SK-N-SH (cell line): ENCODE measurements at regions not wholly inside any gene's neighbourhood (a gene's known extent, or its start where the extent isn't known, plus 50 kb on each side); places are given as distances from the start of the nearest gene placed in this dataset.

Source experiments
- CTCF ChIA-PET: fragments of 300-600, 350-600 bp; formaldehyde crosslinking; extraction: SDS; loops from one replicate; lab custom pipeline; 2021; lab: Yijun Ruan, JAX
- POLR2A ChIA-PET: fragments of 350-600 bp; sonication (Branson Sonifier 250); formaldehyde crosslinking; extraction: SDS; loops from one replicate; lab custom pipeline; 2020; ENCODE audit warnings: antibody characterized with exemption, inconsistent platforms; lab: Yijun Ruan, JAX
- DNase-seq: peaks from one replicate; pipeline ENCODE4 v3.0.0; 2012
- H2AFZ ChIP-seq: fragments of 200-600 bp; sonication (generic); 2 replicates; pipeline ENCODE4 v1.8.1; 2016; ENCODE audit warnings: antibody characterized with exemption, mild to moderate bottlenecking, low read depth
- H3F3A ChIP-seq: fragments of 200-600 bp; sonication (generic); replicated peaks from 2 replicates; pipeline ENCODE3; 2016; ENCODE audit warnings: antibody characterized with exemption, mild to moderate bottlenecking; ENCODE audit not compliant: insufficient read depth
- H3K27ac ChIP-seq, 2 experiments: fragments of 200-500 bp in 1 of 2; fragments of 200-600 bp in 1 of 2; sonication (Bioruptor generic) in 1 of 2; sonication (generic), shearing (Covaris generic) in 1 of 2; 2 replicates each; pipeline versions ENCODE4 v1.5.1 to v1.6.1; 2014 to 2016; ENCODE audit warnings: low read depth in 2 of 2, inconsistent platforms in 1 of 2, low read length in 1 of 2, mild to moderate bottlenecking in 1 of 2, mixed read lengths in 1 of 2
- H3K27me3 ChIP-seq: fragments of 200-600 bp; sonication (generic), shearing (Covaris generic); 2 replicates; pipeline ENCODE4 v1.6.1; 2016; ENCODE audit warnings: mixed run types; ENCODE audit not compliant: insufficient read depth
- H3K36me3 ChIP-seq, 2 experiments: fragments of 200-500 bp in 1 of 2; fragments of 200-600 bp in 1 of 2; sonication (Bioruptor generic) in 1 of 2; sonication (generic) in 1 of 2; replicated peaks in 1 of 2; 2 replicates each; pipeline versions ENCODE3 to v1.5.1; 2014 to 2016; ENCODE audit warnings: low read length in 1 of 2, mild to moderate bottlenecking in 1 of 2; ENCODE audit not compliant: insufficient read depth in 2 of 2, control insufficient read depth in 1 of 2
- H3K4me1 ChIP-seq, 2 experiments: fragments of 200-500 bp in 1 of 2; fragments of 200-600 bp in 1 of 2; sonication (Bioruptor generic) in 1 of 2; sonication (generic), shearing (Covaris generic) in 1 of 2; 2 replicates each; pipeline versions ENCODE4 v1.5.1 to v1.6.1; 2014 to 2016; ENCODE audit warnings: low read depth in 1 of 2, low read length in 1 of 2, mixed run types in 1 of 2; ENCODE audit not compliant: insufficient read depth in 2 of 2, control insufficient read depth in 1 of 2
- H3K4me2 ChIP-seq: fragments of 200-600 bp; sonication (generic), shearing (Covaris generic); 2 replicates; pipeline ENCODE4 v1.6.1; 2017; ENCODE audit warnings: mixed run types
- H3K4me3 ChIP-seq, 2 experiments: fragments of 200-500 bp in 1 of 2; fragments of 200-600 bp in 1 of 2; sonication (Bioruptor generic) in 1 of 2; sonication (generic), shearing (Covaris generic) in 1 of 2; 2 replicates each; pipeline versions ENCODE4 v1.5.1 to v1.8.1; 2014 to 2016; ENCODE audit warnings: low read depth in 2 of 2, inconsistent platforms in 1 of 2, low read length in 1 of 2, mild to moderate bottlenecking in 1 of 2, mixed read lengths in 1 of 2, moderate library complexity in 1 of 2
- H3K79me2 ChIP-seq: fragments of 200-600 bp; sonication (generic); 2 replicates; pipeline ENCODE4 v1.8.1; 2017; ENCODE audit warnings: mild to moderate bottlenecking; ENCODE audit not compliant: insufficient read depth
- H3K9ac ChIP-seq: fragments of 200-600 bp; sonication (generic); 2 replicates; pipeline ENCODE4 v1.6.1; 2017; ENCODE audit warnings: mixed run types
- H3K9me2 ChIP-seq: fragments of 200-600 bp; sonication (generic); 2 replicates; pipeline ENCODE4 v1.6.1; 2017; ENCODE audit warnings: mixed run types
- H3K9me3 ChIP-seq: fragments of 200-600 bp; sonication (generic); 2 replicates; pipeline ENCODE4 v1.6.1; 2017; ENCODE audit warnings: mixed run types, mild to moderate bottlenecking, moderate library complexity
- H4K20me1 ChIP-seq: fragments of 200-600 bp; sonication (generic); 2 replicates; pipeline ENCODE4 v1.6.1; 2017; ENCODE audit warnings: mild to moderate bottlenecking, mixed run types; ENCODE audit not compliant: insufficient read depth
- EZH2phosphoT487 ChIP-seq: fragments of 200-600 bp; sonication (generic); IDR thresholded peaks from 2 replicates; pipeline ENCODE4 v1.6.1; 2017; ENCODE audit warnings: low read depth, mixed run types, mild to moderate bottlenecking, antibody characterized with exemption, moderate library complexity, borderline replicate concordance
- GABPA ChIP-seq: IDR thresholded peaks from 2 replicates; pipeline ENCODE4 v1.4.0; 2012; ENCODE audit warnings: low read depth, mild to moderate bottlenecking
- GATA2 ChIP-seq: sonication (generic); formaldehyde crosslinking; IDR thresholded peaks from 2 replicates; pipeline ENCODE4 v1.5.0; 2020; ENCODE audit warnings: mild to moderate bottlenecking, missing genetic modification reagents
- JUND ChIP-seq: IDR thresholded peaks from 2 replicates; pipeline ENCODE4 v1.4.0; 2012
- MEF2A ChIP-seq: IDR thresholded peaks from 2 replicates; pipeline ENCODE4 v1.4.0; 2012; ENCODE audit warnings: low read depth, borderline replicate concordance
- NFIC ChIP-seq: IDR thresholded peaks from 2 replicates; pipeline ENCODE4 v1.4.0; 2012; ENCODE audit warnings: borderline replicate concordance
- RXRA ChIP-seq: IDR thresholded peaks from 2 replicates; pipeline ENCODE4 v1.4.0; 2012; ENCODE audit warnings: low read depth, mild to moderate bottlenecking, borderline replicate concordance
- SIN3A ChIP-seq: IDR thresholded peaks from 2 replicates; pipeline ENCODE4 v1.6.1; 2012; ENCODE audit warnings: low read depth, mild to moderate bottlenecking, low read length, moderate library complexity, borderline replicate concordance
- TAF1 ChIP-seq: IDR thresholded peaks from 2 replicates; pipeline ENCODE4 v1.6.1; 2012; ENCODE audit warnings: low read depth, mild to moderate bottlenecking, low read length, moderate library complexity, borderline replicate concordance
- TCF12 ChIP-seq: IDR thresholded peaks from 2 replicates; pipeline ENCODE4 v1.4.0; 2012
- YY1 ChIP-seq: IDR thresholded peaks from 2 replicates; pipeline ENCODE4 v1.4.0; 2012; ENCODE audit warnings: low read depth, mild to moderate bottlenecking
- WGBS: methylation state at CpG from one replicate; pipeline ENCODE4 v1.1.6; 2017; ENCODE audit warnings: low lambda C conversion rate; 5-methylcytosine and 5-hydroxymethylcytosine counted together
- TF ChIP-seq, protein P1 (sequence below): fragments of 200-600 bp; sonication (generic); IDR thresholded peaks from 2 replicates; pipeline ENCODE4 v1.6.1; 2017; ENCODE audit warnings: antibody characterized with exemption, mild to moderate bottlenecking, moderate library complexity

DNA sequence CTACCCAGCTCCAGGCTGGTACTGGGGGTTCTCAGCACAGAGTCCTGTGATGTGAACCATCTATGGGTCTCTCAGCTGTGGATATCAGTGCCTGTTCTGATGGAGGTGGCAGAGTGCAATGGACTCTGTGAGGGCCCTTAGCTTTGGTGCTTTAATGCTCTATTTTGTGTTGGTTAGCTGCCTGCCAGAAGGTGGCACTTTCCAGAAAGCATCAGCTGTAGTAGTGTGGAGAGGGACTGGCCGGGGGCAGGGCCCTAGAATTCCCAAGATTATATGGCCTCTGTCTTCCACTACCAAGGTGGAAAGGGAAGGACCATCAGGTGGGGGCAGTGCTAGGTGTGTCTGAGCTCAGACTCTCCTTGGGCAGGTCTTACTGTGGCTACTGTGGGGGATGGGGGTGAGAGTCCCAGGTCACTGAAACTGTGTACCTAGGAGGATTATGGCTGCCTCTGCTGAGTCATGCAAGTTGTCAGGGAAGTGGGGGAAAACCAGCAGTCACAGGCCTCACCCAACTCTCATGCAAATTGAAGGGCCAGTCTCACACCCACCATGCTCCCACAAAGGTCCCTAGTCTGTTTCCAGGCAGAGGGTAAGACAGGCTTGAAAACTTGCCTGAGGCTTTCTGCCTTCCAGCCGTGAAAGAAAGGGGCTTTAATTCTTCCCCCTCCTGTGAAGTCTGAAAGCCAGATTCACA is 878.1 kb downstream of the C12orf50 start:
- no peaks in the 10 kb centered on the region for H3K36me3 ChIP-seq
- H4K20me1 ChIP-seq = no peaks in the 10 kb centered on the region
- no peaks in the 10 kb centered on the region for H3K9me3 ChIP-seq
- H3K27me3 ChIP-seq = no peaks in the 10 kb centered on the region
- H3K4me3 ChIP-seq = no peak overlapping the region
- H3K9ac ChIP-seq = no peak overlapping the region
- H2AFZ ChIP-seq = no peak overlapping the region
- DNase-seq = no peak
- no peak overlapping the region for H3K27ac ChIP-seq
- no peaks in the 10 kb centered on the region for H3K79me2 ChIP-seq
- CTCF ChIA-PET = no interaction called here
- TF ChIP-seq GABPA = no peak
- TF ChIP-seq JUND = no peak
- no peak for TF ChIP-seq NFIC
- no peak for TF ChIP-seq TCF12
- TF ChIP-seq RXRA = no peak
- no peak for TF ChIP-seq EZH2phosphoT487
- TF ChIP-seq, protein P1, sequence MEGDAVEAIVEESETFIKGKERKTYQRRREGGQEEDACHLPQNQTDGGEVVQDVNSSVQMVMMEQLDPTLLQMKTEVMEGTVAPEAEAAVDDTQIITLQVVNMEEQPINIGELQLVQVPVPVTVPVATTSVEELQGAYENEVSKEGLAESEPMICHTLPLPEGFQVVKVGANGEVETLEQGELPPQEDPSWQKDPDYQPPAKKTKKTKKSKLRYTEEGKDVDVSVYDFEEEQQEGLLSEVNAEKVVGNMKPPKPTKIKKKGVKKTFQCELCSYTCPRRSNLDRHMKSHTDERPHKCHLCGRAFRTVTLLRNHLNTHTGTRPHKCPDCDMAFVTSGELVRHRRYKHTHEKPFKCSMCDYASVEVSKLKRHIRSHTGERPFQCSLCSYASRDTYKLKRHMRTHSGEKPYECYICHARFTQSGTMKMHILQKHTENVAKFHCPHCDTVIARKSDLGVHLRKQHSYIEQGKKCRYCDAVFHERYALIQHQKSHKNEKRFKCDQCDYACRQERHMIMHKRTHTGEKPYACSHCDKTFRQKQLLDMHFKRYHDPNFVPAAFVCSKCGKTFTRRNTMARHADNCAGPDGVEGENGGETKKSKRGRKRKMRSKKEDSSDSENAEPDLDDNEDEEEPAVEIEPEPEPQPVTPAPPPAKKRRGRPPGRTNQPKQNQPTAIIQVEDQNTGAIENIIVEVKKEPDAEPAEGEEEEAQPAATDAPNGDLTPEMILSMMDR = no peak
- TF ChIP-seq, all 33 proteins: peak for 0
- POLR2A ChIA-PET = no interaction called here
- H3K9me2 ChIP-seq = no peaks in the 10 kb centered on the region
- no peak overlapping the region for H3K4me2 ChIP-seq
- no peaks in the 10 kb centered on the region for H3F3A ChIP-seq
- no peaks in the 10 kb centered on the region for H3K4me1 ChIP-seq
- 81% methylated on average over 2 of the region's 2 CpGs for WGBS

- Histone ChIP-seq H3K9me2 (no peaks in the 10 kb centered on the region), H3K4me3 (no peak overlapping the region), H3K4me2 (no peak overlapping the region), H3K27ac (no peak overlapping the region), H3K9ac (no peak overlapping the region), H3K4me1 (peaks cover 0 to 3% of the 10 kb centered on the region in 2 experiments; a peak in 1 of 4 replicates), H3F3A (peaks cover 3% of the 10 kb centered on the region), H3K79me2 (no peaks in the 10 kb centered on the region), H3K9me3 (no peaks in the 10 kb centered on the region), H3K27me3 (no peaks in the 10 kb centered on the region), H3K36me3 (no peaks in the 10 kb centered on the region), H2AFZ (peak overlapping the region; percentile 33; the same call in 1 of the 2 replicates), H4K20me1 (no peaks in the 10 kb centered on the region)
- ChIA-PET POLR2A (no interaction called here), CTCF (interaction anchor here (0.7 kb wide), 1 partner anchor 1654 kb away, joined by 3 read pairs; no protein-coding TSS in a partner anchor)
- TF ChIP-seq GATA2 (CRISPR knock-in tag) = no peak
- peak; percentile 39; the same call in 1 of the 2 replicates for TF ChIP-seq TCF12
- no peak for TF ChIP-seq SIN3A
- TF ChIP-seq EZH2phosphoT487 = no peak
- TF ChIP-seq MEF2A = no peak
- no peak for TF ChIP-seq TAF1
- no peak for TF ChIP-seq YY1
- no peak for DNase-seq
Observed at GRCh38 chr12:87142342-87142741, 886.2 kb upstream of the MGAT4C start.
